H9 (cell line): ENCODE measurements at regions not wholly inside any gene's neighbourhood (a gene's known extent, or its start where the extent isn't known, plus 50 kb on each side); places are given as distances from the start of the nearest gene placed in this dataset.
"Not testable (repeated sequence)": the region's sequence is repeated elsewhere in the genome, so short reads cannot be mapped to it uniquely, and the experiment has no call there.

ENCODE experiments used
- DNase-seq: peaks from one replicate; pipeline ENCODE4 v3.0.0-alpha.2; 2017
- H2AFZ ChIP-seq: one replicate; pipeline ENCODE4 v1.6.1; 2013; ENCODE audit warnings: mild to moderate bottlenecking, low read length, control low read depth, moderate library complexity
- H2AK5ac ChIP-seq: 2 replicates; pipeline ENCODE4 v1.6.1; 2013; ENCODE audit warnings: low read length, control low read depth, mixed read lengths; ENCODE audit not compliant: insufficient read length
- H2BK120ac ChIP-seq: one replicate; pipeline ENCODE4 v1.6.1; 2013; ENCODE audit warnings: low read depth, mild to moderate bottlenecking, low read length, control low read depth, inconsistent platforms; ENCODE audit not compliant: poor library complexity, severe bottlenecking
- H2BK12ac ChIP-seq: 2 replicates; pipeline ENCODE4 v1.6.1; 2013; ENCODE audit warnings: low read length, control low read depth, mixed read lengths, low read depth; ENCODE audit not compliant: insufficient read length
- H2BK15ac ChIP-seq: 2 replicates; pipeline ENCODE4 v1.6.1; 2013; ENCODE audit warnings: low read depth, low read length, control low read depth
- H2BK20ac ChIP-seq: one replicate; pipeline ENCODE4 v1.6.1; 2013; ENCODE audit warnings: low read depth, mild to moderate bottlenecking, low read length, control low read depth, inconsistent platforms; ENCODE audit not compliant: poor library complexity, severe bottlenecking
- H2BK5ac ChIP-seq: 2 replicates; pipeline ENCODE4 v1.6.1; 2013; ENCODE audit warnings: low read length, control low read depth, mixed read lengths; ENCODE audit not compliant: insufficient read length
- H3K14ac ChIP-seq: 2 replicates; pipeline ENCODE4 v1.6.1; 2013; ENCODE audit warnings: low read length, control low read depth; ENCODE audit not compliant: insufficient read depth
- H3K18ac ChIP-seq: 2 replicates; pipeline ENCODE4 v1.6.1; 2013; ENCODE audit warnings: low read depth, mild to moderate bottlenecking, mixed read lengths, low read length, control low read depth; ENCODE audit not compliant: insufficient read length
- H3K23ac ChIP-seq: 2 replicates; pipeline ENCODE4 v1.6.1; 2013; ENCODE audit warnings: low read length, control low read depth, mixed read lengths, low read depth; ENCODE audit not compliant: insufficient read length
- H3K23me2 ChIP-seq: 2 replicates; pipeline ENCODE4 v1.6.1; 2013; ENCODE audit warnings: low read depth, mild to moderate bottlenecking, mixed read lengths, low read length, control low read depth; ENCODE audit not compliant: insufficient read length, poor library complexity, severe bottlenecking
- H3K27ac ChIP-seq: 2 replicates; pipeline ENCODE4 v1.5.1; 2013; ENCODE audit warnings: low read length, control low read depth, mixed read lengths, low read depth; ENCODE audit not compliant: insufficient read length
- H3K27me3 ChIP-seq: 2 replicates; pipeline ENCODE4 v1.6.1; 2013; ENCODE audit warnings: low read length, control low read depth, inconsistent platforms; ENCODE audit not compliant: insufficient read depth
- H3K4ac ChIP-seq: 2 replicates; pipeline ENCODE4 v1.6.1; 2013; ENCODE audit warnings: low read depth, mild to moderate bottlenecking, control low read depth, inconsistent platforms, low read length, moderate library complexity
- H3K4me1 ChIP-seq: 2 replicates; pipeline ENCODE4 v1.6.1; 2013; ENCODE audit warnings: low read length, control low read depth, inconsistent platforms; ENCODE audit not compliant: insufficient read depth
- H3K4me2 ChIP-seq: 2 replicates; pipeline ENCODE4 v1.6.1; 2013; ENCODE audit warnings: low read length, control low read depth, mixed read lengths; ENCODE audit not compliant: insufficient read length, insufficient read depth
- H3K56ac ChIP-seq: 2 replicates; pipeline ENCODE4 v1.6.1; 2013; ENCODE audit warnings: low read depth, mild to moderate bottlenecking, mixed read lengths, low read length, control low read depth; ENCODE audit not compliant: insufficient read length
- H3K79me1 ChIP-seq: 2 replicates; pipeline ENCODE4 v1.6.1; 2013; ENCODE audit warnings: low read depth, mild to moderate bottlenecking, moderate library complexity, low read length, control low read depth, inconsistent platforms; ENCODE audit not compliant: insufficient read depth, poor library complexity, severe bottlenecking
- H3K79me2 ChIP-seq: 2 replicates; pipeline ENCODE4 v1.6.1; 2013; ENCODE audit warnings: low read length, control low read depth, inconsistent platforms; ENCODE audit not compliant: insufficient read depth
- H3K9ac ChIP-seq: 2 replicates; pipeline ENCODE4 v1.6.1; 2013; ENCODE audit warnings: low read length, control low read depth, mixed read lengths; ENCODE audit not compliant: insufficient read length; ENCODE audit errors: extremely low read depth
- H3K9me3 ChIP-seq: one replicate; pipeline ENCODE4 v1.6.1; 2013; ENCODE audit warnings: low read depth, low read length, inconsistent platforms; ENCODE audit not compliant: control insufficient read depth
- H3T11ph ChIP-seq: one replicate; pipeline ENCODE4 v1.6.1; 2013; ENCODE audit warnings: mild to moderate bottlenecking, low read length, control low read depth, inconsistent platforms
- H4K20me1 ChIP-seq: one replicate; pipeline ENCODE4 v1.6.1; 2013; ENCODE audit not compliant: control insufficient read depth, insufficient read length, insufficient read depth
- H4K5ac ChIP-seq: 2 replicates; pipeline ENCODE4 v1.6.1; 2013; ENCODE audit warnings: low read depth, mild to moderate bottlenecking, mixed read lengths, low read length, control low read depth; ENCODE audit not compliant: insufficient read length
- H4K8ac ChIP-seq: replicated peaks from 2 replicates; pipeline ENCODE4 v1.6.1; 2013; ENCODE audit warnings: low read length, control low read depth, mixed read lengths, low read depth; ENCODE audit not compliant: insufficient read length
- H4K91ac ChIP-seq: 2 replicates; pipeline ENCODE4 v1.6.1; 2013; ENCODE audit warnings: low read depth, mild to moderate bottlenecking, moderate library complexity, mixed read lengths, low read length, control low read depth; ENCODE audit not compliant: insufficient read length
- H3K27ac Mint-ChIP-seq, 3 experiments: 2 replicates in 2 of 3; 3 replicates in 1 of 3; pipeline ENCODE4 v1.8.0; 2020 to 2021; ENCODE audit warnings: mixed read lengths in 3 of 3, mild to moderate bottlenecking in 1 of 3, moderate library complexity in 1 of 3
- H3K27me3 Mint-ChIP-seq: 2 replicates; pipeline ENCODE4 v1.8.0; 2021; ENCODE audit warnings: low read depth, mild to moderate bottlenecking, moderate library complexity, mixed read lengths
- H3K36me3 Mint-ChIP-seq, 3 experiments: 2 replicates in 2 of 3; 3 replicates in 1 of 3; pipeline ENCODE4 v1.8.0; 2020 to 2021; ENCODE audit warnings: low read depth in 3 of 3, mixed read lengths in 3 of 3; ENCODE audit not compliant: insufficient read depth in 1 of 3
- H3K4me1 Mint-ChIP-seq, 2 experiments: 2 replicates each; pipeline ENCODE4 v1.8.0; 2020; ENCODE audit warnings: mixed read lengths in 2 of 2
- H3K4me3 Mint-ChIP-seq, 2 experiments: 2 replicates in 1 of 2; 3 replicates in 1 of 2; pipeline ENCODE4 v1.8.0; 2020 to 2021; ENCODE audit warnings: mild to moderate bottlenecking in 2 of 2, mixed read lengths in 2 of 2, moderate library complexity in 1 of 2
- H3K9me3 Mint-ChIP-seq, 2 experiments: 2 replicates in 1 of 2; 3 replicates in 1 of 2; pipeline ENCODE4 v1.8.0; 2020; ENCODE audit warnings: mild to moderate bottlenecking in 2 of 2, mixed read lengths in 2 of 2, moderate library complexity in 1 of 2
- CTCF ChIP-seq: fragments of 200-600 bp; sonication (generic); conservative IDR thresholded peaks from 3 replicates; pipeline ENCODE4 v1.8.0; 2021; ENCODE audit warnings: antibody characterized with exemption, mild to moderate bottlenecking
- WGBS: extraction: QIAGEN DNeasy Blood & Tissue Kit; methylation state at CpG from one replicate; pipeline ENCODE4 v1.1.7; 2013; ENCODE audit warnings: missing lambda C conversion rate, low lambda C conversion rate, mixed read lengths; ENCODE audit not compliant: insufficient read length; ENCODE audit errors: extremely low coverage; 5-methylcytosine and 5-hydroxymethylcytosine counted together

- Histone ChIP-seq H3T11ph (no peak overlapping the region), H3K4ac (no peak overlapping the region), H4K8ac (no peak overlapping the region), H2BK12ac (no peak overlapping the region), H4K91ac (no peak overlapping the region), H3K4me1 (peaks cover 3% of the 10 kb centered on the region; the same call in 1 of the 2 replicates), H2AFZ (no peak overlapping the region), H3K79me1 (no peaks in the 10 kb centered on the region), H3K18ac (no peak overlapping the region), H3K27me3 (no peaks in the 10 kb centered on the region), H3K56ac (no peak overlapping the region), H2BK5ac (no peak overlapping the region), H2BK20ac (no peak overlapping the region), H3K14ac (no peak overlapping the region), H4K20me1 (no peaks in the 10 kb centered on the region), H3K23ac (no peak overlapping the region), H3K23me2 (no peaks in the 10 kb centered on the region), H3K79me2 (no peaks in the 10 kb centered on the region), H2BK15ac (no peak overlapping the region), H3K9me3 (no peaks in the 10 kb centered on the region), H3K9ac (no peak overlapping the region), H3K4me2 (no peak overlapping the region), H3K27ac (no peak overlapping the region), H4K5ac (no peak overlapping the region), H2AK5ac (no peak overlapping the region), H2BK120ac (no peak overlapping the region)
- DNase-seq, result no peak
- H3K36me3 Mint-ChIP-seq, result no peaks in the 10 kb centered on the region
- no peaks in the 10 kb centered on the region; the same call in 1 of the 2 replicates for H3K27me3 Mint-ChIP-seq
- H3K9me3 Mint-ChIP-seq, result no peaks in the 10 kb centered on the region
- TF ChIP-seq CTCF, result no peak
- no peak overlapping the region for H3K27ac Mint-ChIP-seq
- H3K4me3 Mint-ChIP-seq, result no peak overlapping the region
- no CpG with 5 or more reads among the region's 7 CpGs for WGBS
- peaks cover 28 to 30% of the 10 kb centered on the region in 2 experiments for H3K4me1 Mint-ChIP-seq
Measured at GRCh38 chr7:26087321-26088091, 64.5 kb upstream of the NFE2L3 start.

- not testable (repeated sequence) for H2BK120ac ChIP-seq, H3K27ac ChIP-seq, H3K14ac ChIP-seq, H3K18ac ChIP-seq, H3K36me3 Mint-ChIP-seq, H2BK20ac ChIP-seq, H4K20me1 ChIP-seq, H3T11ph ChIP-seq, H3K9ac ChIP-seq, H3K79me1 ChIP-seq, H3K4me2 ChIP-seq, H3K23me2 ChIP-seq, H3K9me3 ChIP-seq, H4K5ac ChIP-seq, H2AK5ac ChIP-seq, H2BK15ac ChIP-seq, H4K8ac ChIP-seq, H4K91ac ChIP-seq, H3K23ac ChIP-seq, H3K4me3 Mint-ChIP-seq, H2BK12ac ChIP-seq, H3K9me3 Mint-ChIP-seq, H2BK5ac ChIP-seq, H2AFZ ChIP-seq, H3K4ac ChIP-seq, H3K79me2 ChIP-seq, H3K56ac ChIP-seq, DNase-seq, H3K27me3 Mint-ChIP-seq, H3K27me3 ChIP-seq, H3K4me1 ChIP-seq
- Mint-ChIP-seq H3K4me1 (peaks cover 17 to 20% of the 10 kb centered on the region in 2 experiments), H3K27ac (peak overlapping the region in 1 of 3 experiments; percentile 3; a peak in 1 of 7 replicates)
- whole genome bisulfite sequencing, result no CpG with 5 or more reads among the region's 6 CpGs
Measured at GRCh38 chr7:26089469-26089868, 62.5 kb upstream of the NFE2L3 start.
